Keratinocyte (primary cell): ENCODE measurements at regions not wholly inside any gene's neighbourhood (a gene's known extent, or its start where the extent isn't known, plus 50 kb on each side); places are given as distances from the start of the nearest gene placed in this dataset.

Source experiments
- DNase-seq: peaks from one replicate; pipeline ENCODE4 v3.0.0-alpha.2; 2011; ENCODE audit warnings: low read depth, missing footprints, low spot score
- FAIRE-seq: peaks from 2 replicates; lab custom pipeline; 2011; peaks lifted over from hg19 to GRCh38; lab: Jason Lieb, UNC
- H2AFZ ChIP-seq: 2 replicates; pipeline ENCODE4 v1.6.0; 2012; ENCODE audit warnings: low read length, control low read depth, inconsistent platforms; ENCODE audit not compliant: control insufficient read depth
- H3K27ac ChIP-seq: 2 replicates; pipeline ENCODE4 v1.5.1; 2011; ENCODE audit warnings: low read length; ENCODE audit not compliant: control insufficient read depth, insufficient read depth
- H3K27me3 ChIP-seq: 3 replicates; pipeline ENCODE4 v1.6.0; 2011; ENCODE audit warnings: low read length; ENCODE audit not compliant: control insufficient read depth, insufficient read depth; ENCODE audit errors: extremely low read depth
- H3K36me3 ChIP-seq, 2 experiments: 2 replicates in 1 of 2; 3 replicates in 1 of 2; pipeline ENCODE4 v1.5.1; 2011; ENCODE audit warnings: low read length in 2 of 2, mild to moderate bottlenecking in 1 of 2; ENCODE audit not compliant: control insufficient read depth in 2 of 2, insufficient read depth in 2 of 2; ENCODE audit errors: extremely low read depth in 1 of 2
- H3K4me1 ChIP-seq: 3 replicates; pipeline ENCODE4 v1.5.1; 2011; ENCODE audit warnings: low read length; ENCODE audit not compliant: control insufficient read depth, insufficient read depth; ENCODE audit errors: extremely low read depth
- H3K4me2 ChIP-seq: 3 replicates; pipeline ENCODE4 v1.6.0; 2011; ENCODE audit warnings: low read depth, low read length; ENCODE audit not compliant: control insufficient read depth, insufficient read depth; ENCODE audit errors: extremely low read depth
- H3K4me3 ChIP-seq, 3 experiments: fragments of 200-600 bp in 1 of 3; sonication (generic) in 1 of 3; 2 replicates in 2 of 3; 3 replicates in 1 of 3; pipeline ENCODE4 v1.5.1; 2011 to 2016; ENCODE audit warnings: low read length in 3 of 3, mild to moderate bottlenecking in 3 of 3, control low read depth in 2 of 3, inconsistent platforms in 1 of 3, low read depth in 1 of 3, mixed read lengths in 1 of 3, mixed run types in 1 of 3, moderate library complexity in 1 of 3; ENCODE audit not compliant: control insufficient read depth in 2 of 3, insufficient read depth in 2 of 3; ENCODE audit errors: extremely low read depth in 1 of 3
- H3K79me2 ChIP-seq: 2 replicates; pipeline ENCODE4 v1.6.0; 2012; ENCODE audit warnings: low read length; ENCODE audit not compliant: control insufficient read depth, insufficient read depth
- H3K9ac ChIP-seq: 3 replicates; pipeline ENCODE4 v1.6.0; 2011; ENCODE audit warnings: low read length; ENCODE audit not compliant: control insufficient read depth, insufficient read depth; ENCODE audit errors: extremely low read depth
- H3K9me1 ChIP-seq: 3 replicates; pipeline ENCODE4 v1.6.0; 2011; ENCODE audit warnings: low read length; ENCODE audit not compliant: control insufficient read depth, insufficient read depth; ENCODE audit errors: extremely low read depth
- H3K9me3 ChIP-seq: 2 replicates; pipeline ENCODE4 v1.5.1; 2012; ENCODE audit warnings: low read depth, low read length; ENCODE audit not compliant: control insufficient read depth
- H4K20me1 ChIP-seq: 3 replicates; pipeline ENCODE4 v1.6.0; 2011; ENCODE audit warnings: low read length; ENCODE audit not compliant: control insufficient read depth, insufficient read depth; ENCODE audit errors: extremely low read depth
- CTCF ChIP-seq, 3 experiments: IDR thresholded peaks in 1 of 3; conservative IDR thresholded peaks in 1 of 3; optimal IDR thresholded peaks in 1 of 3; 2 replicates in 2 of 3; 3 replicates in 1 of 3; pipeline versions ENCODE3 to v1.5.1; 2011; ENCODE audit warnings: low read length in 3 of 3, mild to moderate bottlenecking in 3 of 3, moderate library complexity in 2 of 3, control low read depth in 1 of 3, inconsistent platforms in 1 of 3; ENCODE audit not compliant: insufficient read depth in 2 of 3; ENCODE audit errors: extremely low read depth in 1 of 3
- EZH2 ChIP-seq: IDR thresholded peaks from one replicate; pipeline ENCODE4 v1.6.1; 2012; ENCODE audit warnings: inconsistent platforms, mild to moderate bottlenecking, low read length, moderate library complexity
- dilution Hi-C: fragments of 300-500 bp; cut with MboI; formaldehyde crosslinking; loops from one replicate; pipeline ENCODE4 v1.7.0; 2020; ENCODE audit warnings: low sequenced_read_pairs; ENCODE audit not compliant: extremely low pct_ligation_motif_present

GRCh38 chr15:39301589-39301999 lies 279.3 kb upstream of the THBS1 start:
- Histone ChIP-seq H4K20me1 (no peaks in the 10 kb centered on the region), H3K27me3 (no peaks in the 10 kb centered on the region), H3K79me2 (no peaks in the 10 kb centered on the region), H3K4me3 (no peak overlapping the region), H3K9me1 (no peaks in the 10 kb centered on the region), H2AFZ (no peak overlapping the region), H3K27ac (no peak overlapping the region), H3K4me1 (peaks cover 45% of the 10 kb centered on the region), H3K36me3 (no peaks in the 10 kb centered on the region), H3K9me3 (no peaks in the 10 kb centered on the region), H3K4me2 (no peak overlapping the region), H3K9ac (no peak overlapping the region)
- dilution Hi-C loops, result no loop called here
- no peak for DNase-seq
- TF ChIP-seq CTCF (optimal IDR thresholded peaks at IDR 0.05 in 1 of 3, IDR thresholded peaks at IDR 0.05 in 1 of 3, conservative IDR thresholded peaks at IDR 0.05 in 1 of 3; ENCODE audit: extremely low read depth in 1 of 3, insufficient read depth in 2 of 3, low read length in 3 of 3) (no peak), EZH2 (no peak)
- FAIRE-seq, result no peak

GRCh38 chr15:39302936-39303335 lies 277.9 kb upstream of the THBS1 start:
- H4K20me1 ChIP-seq, result no peaks in the 10 kb centered on the region
- H3K27ac ChIP-seq, result no peak overlapping the region
- no peaks in the 10 kb centered on the region for H3K79me2 ChIP-seq
- H3K9me1 ChIP-seq, result no peaks in the 10 kb centered on the region
- no peaks in the 10 kb centered on the region for H3K9me3 ChIP-seq
- dilution Hi-C loops, result no loop called here
- no peak overlapping the region for H3K9ac ChIP-seq
- H3K36me3 ChIP-seq, result no peaks in the 10 kb centered on the region
- H3K27me3 ChIP-seq, result no peaks in the 10 kb centered on the region
- FAIRE-seq, result peak; percentile 69
- no peak overlapping the region for H3K4me3 ChIP-seq
- TF ChIP-seq EZH2 (no peak), CTCF (optimal IDR thresholded peaks at IDR 0.05 in 1 of 3, IDR thresholded peaks at IDR 0.05 in 1 of 3, conservative IDR thresholded peaks at IDR 0.05 in 1 of 3; ENCODE audit: extremely low read depth in 1 of 3, insufficient read depth in 2 of 3, low read length in 3 of 3) (no peak)
- no peak for DNase-seq
- peaks cover 45% of the 10 kb centered on the region for H3K4me1 ChIP-seq
- H2AFZ ChIP-seq, result no peak overlapping the region
- no peak overlapping the region for H3K4me2 ChIP-seq
